Epithelial cell of esophagus (primary cell): ENCODE measurements at regions not wholly inside any gene's neighbourhood (a gene's known extent, or its start where the extent isn't known, plus 50 kb on each side); places are given as distances from the start of the nearest gene placed in this dataset.

Experiments used
- DNase-seq: peaks from one replicate; pipeline ENCODE4 v3.0.0; 2010; ENCODE audit warnings: low read depth
- H3K4me3 ChIP-seq: 2 replicates; pipeline ENCODE4 v1.5.1; 2011; ENCODE audit warnings: mild to moderate bottlenecking, low read length, control low read depth
- TF ChIP-seq, protein P1 (sequence below): IDR thresholded peaks from 2 replicates; pipeline ENCODE4 v1.5.1; 2011; ENCODE audit warnings: low read depth, mild to moderate bottlenecking, low read length, control low read depth, inconsistent platforms; ENCODE audit not compliant: insufficient read depth; ENCODE audit errors: missing control alignments

- TF ChIP-seq, protein P1, sequence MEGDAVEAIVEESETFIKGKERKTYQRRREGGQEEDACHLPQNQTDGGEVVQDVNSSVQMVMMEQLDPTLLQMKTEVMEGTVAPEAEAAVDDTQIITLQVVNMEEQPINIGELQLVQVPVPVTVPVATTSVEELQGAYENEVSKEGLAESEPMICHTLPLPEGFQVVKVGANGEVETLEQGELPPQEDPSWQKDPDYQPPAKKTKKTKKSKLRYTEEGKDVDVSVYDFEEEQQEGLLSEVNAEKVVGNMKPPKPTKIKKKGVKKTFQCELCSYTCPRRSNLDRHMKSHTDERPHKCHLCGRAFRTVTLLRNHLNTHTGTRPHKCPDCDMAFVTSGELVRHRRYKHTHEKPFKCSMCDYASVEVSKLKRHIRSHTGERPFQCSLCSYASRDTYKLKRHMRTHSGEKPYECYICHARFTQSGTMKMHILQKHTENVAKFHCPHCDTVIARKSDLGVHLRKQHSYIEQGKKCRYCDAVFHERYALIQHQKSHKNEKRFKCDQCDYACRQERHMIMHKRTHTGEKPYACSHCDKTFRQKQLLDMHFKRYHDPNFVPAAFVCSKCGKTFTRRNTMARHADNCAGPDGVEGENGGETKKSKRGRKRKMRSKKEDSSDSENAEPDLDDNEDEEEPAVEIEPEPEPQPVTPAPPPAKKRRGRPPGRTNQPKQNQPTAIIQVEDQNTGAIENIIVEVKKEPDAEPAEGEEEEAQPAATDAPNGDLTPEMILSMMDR: no peak
- DNase-seq: no peak
- no peak overlapping the region for H3K4me3 ChIP-seq
Measured at GRCh38 chr5:3226196-3226920, 369.3 kb upstream of the IRX1 start.

GRCh38 chr5:3225201-3225960 is 370.3 kb upstream of the IRX1 start:
- TF ChIP-seq, protein P1: no peak
- DNase-seq: no peak
- no peak overlapping the region for H3K4me3 ChIP-seq

- no peak for DNase-seq
- TF ChIP-seq, protein P1: no peak
- H3K4me3 ChIP-seq: no peak overlapping the region
Measured at GRCh38 chr5:3222924-3223323, 372.7 kb upstream of the IRX1 start.

DNA sequence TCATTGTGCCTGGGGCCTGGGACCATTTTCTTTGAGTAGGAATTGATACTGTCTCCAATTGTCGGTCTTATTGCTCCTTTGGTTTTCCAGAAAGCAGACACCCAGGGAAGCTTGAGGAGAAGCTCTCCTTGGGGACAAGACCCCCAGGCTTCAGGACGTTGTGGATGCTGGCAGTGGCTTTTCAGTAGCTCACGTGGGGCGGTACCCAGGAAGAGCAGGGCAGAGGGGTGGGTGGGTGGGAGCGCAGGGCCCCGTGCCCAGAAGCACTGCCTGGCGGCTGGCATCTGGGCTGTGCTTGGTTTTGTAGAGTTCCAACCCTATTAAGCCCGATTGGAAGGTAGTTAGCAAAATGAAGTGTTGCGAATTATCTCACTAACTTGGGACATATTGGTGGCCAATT is 374.2 kb upstream of the IRX1 start:
- TF ChIP-seq, protein P1: no peak
- no peak overlapping the region for H3K4me3 ChIP-seq
- DNase-seq: no peak

DNA sequence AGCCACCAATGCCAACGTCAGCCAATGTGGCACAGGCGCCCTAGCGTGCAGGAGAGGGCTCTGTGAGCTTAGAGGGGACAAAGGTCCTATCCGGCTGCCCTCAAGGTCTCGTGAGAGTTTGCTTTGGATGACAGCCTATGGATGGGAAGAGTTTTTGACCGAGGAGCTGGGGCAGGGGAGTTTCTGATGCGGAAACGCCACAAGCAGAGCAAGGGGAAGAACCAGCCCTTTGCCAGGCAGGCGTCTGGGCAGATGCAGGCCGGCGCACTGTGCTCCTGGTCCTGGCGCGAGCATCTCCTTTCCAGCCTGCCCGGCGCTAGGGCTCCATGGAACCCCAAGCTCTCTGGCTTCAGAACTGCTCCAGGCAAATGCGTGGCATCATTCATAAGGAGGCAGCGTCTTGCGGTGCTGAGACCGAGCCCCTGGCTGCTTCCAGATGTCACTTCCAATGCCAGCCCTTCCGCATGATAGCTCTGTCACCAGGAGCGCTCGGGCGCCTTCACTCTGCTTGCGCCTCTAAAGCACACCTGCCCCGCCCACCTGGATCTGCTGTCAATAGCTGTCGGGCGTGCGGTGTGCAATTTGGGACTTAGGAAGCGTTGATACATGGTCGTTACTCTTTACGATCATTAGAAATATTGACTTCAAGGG is 374.9 kb upstream of the IRX1 start:
- no peak overlapping the region for H3K4me3 ChIP-seq
- no peak for DNase-seq
- TF ChIP-seq, protein P1: no peak

DNA sequence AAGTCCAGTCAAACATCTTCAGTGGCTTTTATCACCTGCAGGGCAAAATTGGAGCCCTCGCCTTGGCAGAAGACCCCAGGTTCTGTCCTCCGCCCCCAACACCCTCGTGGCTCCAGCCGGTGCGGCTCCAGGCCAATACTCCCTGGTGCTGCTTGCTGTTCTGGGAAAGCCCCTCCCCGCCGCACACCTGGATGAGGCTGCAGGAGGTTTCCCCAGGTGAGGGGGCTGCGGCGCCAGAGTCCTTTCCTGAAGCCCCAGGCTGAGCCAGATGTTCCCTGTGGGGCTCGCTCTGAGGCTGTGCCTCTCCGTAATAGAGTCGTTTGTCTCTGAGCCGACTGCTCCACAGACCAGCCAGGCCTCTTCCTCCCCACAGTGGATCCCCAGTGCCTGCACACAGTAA is 375.4 kb upstream of the IRX1 start:
- TF ChIP-seq, protein P1: no peak
- no peak for DNase-seq
- H3K4me3 ChIP-seq: no peak overlapping the region
